ENCODE measurements at regions not wholly inside any gene's neighbourhood (a gene's known extent, or its start where the extent isn't known, plus 50 kb on each side); places are given as distances from the start of the nearest gene placed in this dataset.

- H3K36me3 ChIP-seq (ENCODE audit: low read length), result no peaks in the 10 kb centered on the region
- no peak overlapping the region for H3K4me3 ChIP-seq (ENCODE audit: insufficient read depth, low read length, poor library complexity, severe bottlenecking)
- no peaks in the 10 kb centered on the region for H3K79me2 ChIP-seq (ENCODE audit: insufficient read depth, low read length)
- H3K9me2 ChIP-seq (replicated peaks; ENCODE audit: insufficient read depth, low read length), result no peaks in the 10 kb centered on the region
- no peaks in the 10 kb centered on the region for H3F3A ChIP-seq (ENCODE audit: insufficient read depth)
- no peaks in the 10 kb centered on the region for H3K9me3 ChIP-seq (ENCODE audit: insufficient read depth, low read length)
- H4K20me1 ChIP-seq (ENCODE audit: low read depth, low read length), result no peaks in the 10 kb centered on the region
- H2AFZ ChIP-seq (ENCODE audit: low read depth, low read length, severe bottlenecking), result no peak overlapping the region
- no peak overlapping the region for H3K9ac ChIP-seq (ENCODE audit: low read length)
- H3K27ac ChIP-seq (ENCODE audit: low read depth, low read length), result no peak overlapping the region
- H3K4me2 ChIP-seq (ENCODE audit: low read depth, low read length, poor library complexity, severe bottlenecking), result no peak overlapping the region
- H3K27me3 ChIP-seq (ENCODE audit: low read length), result no peaks in the 10 kb centered on the region
- TF ChIP-seq CTCF (IDR thresholded peaks at IDR 0.05; ENCODE audit: insufficient read depth, low read length, poor library complexity, severe bottlenecking), result no peak
- TF ChIP-seq EZH2phosphoT487 (conservative IDR thresholded peaks at IDR 0.05; ENCODE audit: low read length), result no peak
These were observed 98.0 kb upstream of the OR5AK2 start for GRCh38 chr11:56890584-56891305.

- no peak overlapping the region for H3K4me3 ChIP-seq (ENCODE audit: insufficient read depth, low read length, poor library complexity, severe bottlenecking)
- H3K4me2 ChIP-seq (ENCODE audit: low read depth, low read length, poor library complexity, severe bottlenecking), result no peak overlapping the region
- H3F3A ChIP-seq (ENCODE audit: insufficient read depth), result no peaks in the 10 kb centered on the region
- TF ChIP-seq EZH2phosphoT487 (conservative IDR thresholded peaks at IDR 0.05; ENCODE audit: low read length), result no peak
- TF ChIP-seq CTCF (IDR thresholded peaks at IDR 0.05; ENCODE audit: insufficient read depth, low read length, poor library complexity, severe bottlenecking), result no peak
- no peaks in the 10 kb centered on the region for H3K79me2 ChIP-seq (ENCODE audit: insufficient read depth, low read length)
- no peak overlapping the region for H3K9ac ChIP-seq (ENCODE audit: low read length)
- no peaks in the 10 kb centered on the region for H3K9me3 ChIP-seq (ENCODE audit: insufficient read depth, low read length)
- no peaks in the 10 kb centered on the region for H3K27me3 ChIP-seq (ENCODE audit: low read length)
- H2AFZ ChIP-seq (ENCODE audit: low read depth, low read length, severe bottlenecking), result no peak overlapping the region
- no peak overlapping the region for H3K27ac ChIP-seq (ENCODE audit: low read depth, low read length)
- no peaks in the 10 kb centered on the region for H3K36me3 ChIP-seq (ENCODE audit: low read length)
- no peaks in the 10 kb centered on the region for H4K20me1 ChIP-seq (ENCODE audit: low read depth, low read length)
- no peaks in the 10 kb centered on the region for H3K9me2 ChIP-seq (replicated peaks; ENCODE audit: insufficient read depth, low read length)
These were observed 98.7 kb upstream of the OR5AK2 start for GRCh38 chr11:56889986-56890385.

DNA sequence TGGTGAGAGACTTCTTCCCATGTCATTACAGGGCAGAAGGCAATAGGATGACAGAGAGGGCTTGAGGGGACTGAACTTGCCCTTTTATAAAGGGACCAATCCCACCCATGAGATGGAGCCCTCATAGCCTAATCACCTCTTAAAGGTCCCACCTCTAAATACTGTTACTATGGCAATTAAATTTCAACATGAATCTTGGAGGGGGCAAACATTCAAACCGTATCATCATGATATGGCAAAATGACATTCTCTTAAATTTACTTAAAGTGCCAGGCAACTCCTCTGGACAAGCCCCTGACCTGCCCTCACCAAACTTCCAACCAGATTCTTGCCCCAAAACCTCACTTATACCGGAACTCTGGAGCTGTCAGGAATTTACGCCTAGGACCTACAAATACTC lies 100.8 kb upstream of the OR5AK2 start:
- no peaks in the 10 kb centered on the region for H3F3A ChIP-seq (ENCODE audit: insufficient read depth)
- H3K9me3 ChIP-seq (ENCODE audit: insufficient read depth, low read length), result no peaks in the 10 kb centered on the region
- no peaks in the 10 kb centered on the region for H3K27me3 ChIP-seq (ENCODE audit: low read length)
- H3K27ac ChIP-seq (ENCODE audit: low read depth, low read length), result no peak overlapping the region
- no peak overlapping the region for H3K4me2 ChIP-seq (ENCODE audit: low read depth, low read length, poor library complexity, severe bottlenecking)
- no peaks in the 10 kb centered on the region for H4K20me1 ChIP-seq (ENCODE audit: low read depth, low read length)
- H3K4me3 ChIP-seq (ENCODE audit: insufficient read depth, low read length, poor library complexity, severe bottlenecking), result no peak overlapping the region
- H3K9me2 ChIP-seq (replicated peaks; ENCODE audit: insufficient read depth, low read length), result no peaks in the 10 kb centered on the region
- no peak overlapping the region for H2AFZ ChIP-seq (ENCODE audit: low read depth, low read length, severe bottlenecking)
- no peaks in the 10 kb centered on the region for H3K36me3 ChIP-seq (ENCODE audit: low read length)
- TF ChIP-seq CTCF (IDR thresholded peaks at IDR 0.05; ENCODE audit: insufficient read depth, low read length, poor library complexity, severe bottlenecking) (no peak), EZH2phosphoT487 (conservative IDR thresholded peaks at IDR 0.05; ENCODE audit: low read length) (no peak)
- no peak overlapping the region for H3K9ac ChIP-seq (ENCODE audit: low read length)
- no peaks in the 10 kb centered on the region for H3K79me2 ChIP-seq (ENCODE audit: insufficient read depth, low read length)

Measured in SU-DHL-6 (cell line).